GM12873 (cell line): ENCODE measurements at regions not wholly inside any gene's neighbourhood (a gene's known extent, or its start where the extent isn't known, plus 50 kb on each side); places are given as distances from the start of the nearest gene placed in this dataset.

Source experiments
- TF ChIP-seq, protein P1 (sequence below): IDR thresholded peaks from 2 replicates; pipeline ENCODE4 v1.5.1; 2012; ENCODE audit warnings: low read depth, mild to moderate bottlenecking, moderate library complexity, low read length, control low read depth; ENCODE audit not compliant: insufficient read depth; ENCODE audit errors: missing control alignments

DNA sequence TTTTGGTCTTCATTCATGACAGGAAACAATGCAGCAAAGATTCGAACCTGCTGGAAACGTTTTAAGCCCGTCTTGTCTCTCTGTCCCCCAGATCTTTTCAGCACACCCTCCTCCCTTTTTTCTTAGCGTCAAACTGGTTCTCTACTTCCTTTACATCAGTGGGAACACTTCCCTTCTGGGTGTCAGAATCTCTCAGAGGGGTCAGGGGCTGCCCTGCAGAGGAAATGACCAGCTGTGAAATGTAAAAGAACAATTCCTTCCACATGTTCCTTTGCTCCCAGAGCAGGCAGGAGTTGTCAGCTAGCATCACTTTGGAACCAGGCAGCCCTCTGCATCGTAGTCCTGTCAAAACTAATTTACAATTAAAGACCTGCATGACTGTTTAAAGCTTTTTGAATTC lies 619.0 kb downstream of the TFAP2A start:
- TF ChIP-seq, protein P1, sequence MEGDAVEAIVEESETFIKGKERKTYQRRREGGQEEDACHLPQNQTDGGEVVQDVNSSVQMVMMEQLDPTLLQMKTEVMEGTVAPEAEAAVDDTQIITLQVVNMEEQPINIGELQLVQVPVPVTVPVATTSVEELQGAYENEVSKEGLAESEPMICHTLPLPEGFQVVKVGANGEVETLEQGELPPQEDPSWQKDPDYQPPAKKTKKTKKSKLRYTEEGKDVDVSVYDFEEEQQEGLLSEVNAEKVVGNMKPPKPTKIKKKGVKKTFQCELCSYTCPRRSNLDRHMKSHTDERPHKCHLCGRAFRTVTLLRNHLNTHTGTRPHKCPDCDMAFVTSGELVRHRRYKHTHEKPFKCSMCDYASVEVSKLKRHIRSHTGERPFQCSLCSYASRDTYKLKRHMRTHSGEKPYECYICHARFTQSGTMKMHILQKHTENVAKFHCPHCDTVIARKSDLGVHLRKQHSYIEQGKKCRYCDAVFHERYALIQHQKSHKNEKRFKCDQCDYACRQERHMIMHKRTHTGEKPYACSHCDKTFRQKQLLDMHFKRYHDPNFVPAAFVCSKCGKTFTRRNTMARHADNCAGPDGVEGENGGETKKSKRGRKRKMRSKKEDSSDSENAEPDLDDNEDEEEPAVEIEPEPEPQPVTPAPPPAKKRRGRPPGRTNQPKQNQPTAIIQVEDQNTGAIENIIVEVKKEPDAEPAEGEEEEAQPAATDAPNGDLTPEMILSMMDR = no peak

DNA sequence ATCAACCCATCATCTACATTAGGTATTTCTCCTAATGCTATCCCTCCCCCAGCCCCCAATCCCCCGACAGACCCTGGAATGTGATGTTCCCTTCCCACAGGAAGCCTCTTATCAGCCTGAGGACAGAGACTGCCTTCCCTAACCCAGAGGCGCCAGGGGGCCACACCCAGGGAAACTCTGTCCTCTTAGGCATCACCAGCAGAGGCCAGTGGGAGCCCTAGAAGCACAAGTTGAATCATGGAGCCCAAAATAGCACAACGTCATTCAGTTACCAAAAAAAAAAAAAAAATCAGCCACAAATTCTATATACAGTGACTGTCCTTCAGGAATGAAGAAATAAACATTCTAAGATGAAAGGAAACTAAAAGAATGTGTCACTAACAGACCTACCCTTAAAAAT lies 625.7 kb downstream of the TFAP2A start:
- TF ChIP-seq, protein P1 = no peak

DNA sequence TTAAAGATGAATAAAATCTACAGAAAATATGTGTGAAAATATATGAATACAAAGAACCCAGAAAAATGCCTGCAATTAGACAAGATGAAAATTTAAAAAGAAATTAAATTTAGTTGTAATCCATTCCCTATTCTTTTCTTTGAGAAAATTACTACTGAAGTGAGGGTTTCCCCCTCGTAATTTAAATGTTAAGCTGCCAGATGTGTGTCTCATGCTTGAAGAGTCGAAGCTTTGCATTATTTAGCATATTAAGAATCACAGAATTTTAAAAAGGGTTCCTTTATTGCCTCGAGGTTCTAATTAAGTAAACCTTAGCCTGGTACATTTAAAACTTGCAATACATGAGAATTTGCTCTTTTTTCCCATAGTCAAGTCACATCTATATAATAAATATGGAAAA lies 630.1 kb downstream of the TFAP2A start:
- TF ChIP-seq, protein P1 = no peak

DNA sequence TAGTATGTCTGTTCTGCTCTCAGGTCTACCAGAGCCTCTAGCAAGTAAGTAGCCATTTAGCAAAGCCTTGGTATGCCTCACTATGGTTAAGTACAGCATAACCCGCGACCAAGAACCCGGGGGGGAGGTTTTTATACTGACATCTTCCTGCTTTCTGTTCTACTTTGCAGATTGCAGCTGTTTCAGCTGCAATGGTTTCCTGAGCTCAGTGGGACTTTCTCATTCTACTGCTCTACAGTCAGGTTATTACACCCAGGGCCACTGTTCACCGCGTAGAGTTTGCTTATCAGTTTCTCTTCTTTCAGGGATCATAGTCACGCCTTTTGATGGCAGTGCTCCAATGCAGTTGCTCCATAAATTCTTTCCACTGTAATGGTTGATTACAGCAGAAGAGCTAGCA lies 631.3 kb downstream of the TFAP2A start:
- TF ChIP-seq, protein P1 = no peak

DNA sequence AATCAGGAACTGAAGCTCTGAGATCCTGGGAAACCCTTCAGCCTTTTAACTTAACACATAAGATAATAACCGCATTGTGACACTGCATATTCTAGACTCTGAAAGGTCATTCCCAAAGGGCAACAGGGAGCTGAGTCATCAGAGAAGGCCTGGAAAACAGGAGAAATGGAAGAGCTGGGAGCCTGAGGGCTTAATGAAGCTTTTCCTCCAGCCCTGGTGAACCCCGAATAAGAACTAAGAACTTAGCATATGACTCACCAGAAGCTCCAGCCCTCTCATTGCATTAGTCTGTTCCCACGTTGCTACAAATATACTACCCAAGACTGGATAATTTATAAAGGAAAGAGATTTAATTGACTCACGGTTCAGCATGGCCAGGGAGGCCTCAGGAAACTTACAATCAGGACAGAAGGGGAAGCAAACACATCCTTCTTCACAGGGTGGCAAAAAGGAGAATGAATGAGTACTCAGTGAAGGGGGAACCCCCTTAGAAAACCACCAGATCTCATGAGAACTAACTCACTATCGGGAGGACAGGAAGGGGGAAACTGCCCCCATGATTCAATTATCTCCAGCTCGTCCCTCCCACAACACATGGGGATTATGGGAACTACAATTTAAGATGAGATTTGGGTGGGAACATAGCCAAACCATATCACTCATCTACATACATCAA lies 648.5 kb downstream of the TFAP2A start:
- TF ChIP-seq, protein P1 = no peak

DNA sequence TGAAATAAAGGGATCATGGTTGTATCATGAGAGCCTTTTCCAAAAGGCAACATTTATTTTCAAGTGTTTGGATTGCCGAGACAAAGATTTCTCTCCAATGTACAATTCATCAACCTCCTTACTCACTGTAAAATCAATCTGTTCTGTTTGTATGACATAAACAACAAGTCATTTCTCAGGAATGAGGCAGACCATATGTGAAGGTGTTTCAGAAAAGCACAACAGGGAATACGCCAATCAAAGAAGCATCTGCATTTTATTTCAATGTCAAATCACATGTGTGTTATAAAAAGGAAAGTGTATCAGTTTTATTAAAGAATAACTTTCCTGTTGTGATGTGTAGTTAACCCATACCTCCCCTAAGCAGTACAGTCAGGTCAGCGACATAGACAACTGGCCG lies 653.7 kb downstream of the TFAP2A start:
- TF ChIP-seq, protein P1 = no peak

DNA sequence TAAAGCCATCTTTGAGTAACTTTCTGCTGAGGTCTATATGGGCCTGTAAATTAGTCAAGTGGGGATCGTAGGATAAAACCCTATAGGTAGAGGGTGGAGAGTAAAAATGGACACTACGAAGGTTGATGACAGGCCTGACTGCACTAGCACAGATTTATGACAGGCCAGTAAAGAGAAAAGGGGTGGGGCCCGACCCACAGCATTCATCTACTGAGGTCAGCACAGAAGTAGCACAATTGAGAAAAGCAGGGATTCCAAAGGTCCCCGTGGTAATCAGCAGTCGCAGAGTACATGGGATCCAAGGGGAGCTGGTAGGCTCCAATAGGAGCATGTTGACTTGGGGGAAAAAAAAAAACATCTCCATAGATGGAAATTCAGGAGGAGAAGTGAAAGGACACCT lies 660.4 kb downstream of the TFAP2A start:
- TF ChIP-seq, protein P1 = no peak
